AG04450 (cell line): ENCODE measurements at regions not wholly inside any gene's neighbourhood (a gene's known extent, or its start where the extent isn't known, plus 50 kb on each side); places are given as distances from the start of the nearest gene placed in this dataset.
A peak's percentile ranks its signal among the peaks of the same experiment; 100 is the strongest.

Experiments used
- CTCF ChIA-PET: fragments of 300-600, 350-600 bp; formaldehyde crosslinking; extraction: SDS; loops from one replicate; lab custom pipeline; 2022; ENCODE audit warnings: antibody characterized with exemption, inconsistent platforms; lab: Charles Lee
- POLR2A ChIA-PET: fragments of 350-600 bp; formaldehyde crosslinking; extraction: SDS; loops from one replicate; lab custom pipeline; 2021; ENCODE audit warnings: antibody characterized with exemption, inconsistent platforms; lab: Yijun Ruan, JAX
- DNase-seq: peaks from one replicate; pipeline ENCODE4 v3.0.0-alpha.2; 2011; ENCODE audit warnings: low read depth, low spot score
- H3K27ac ChIP-seq: one replicate; pipeline ENCODE4 v1.5.1; 2012; ENCODE audit warnings: low read depth, low read length, control low read depth
- H3K27me3 ChIP-seq: one replicate; pipeline ENCODE4 v1.6.0; 2012; ENCODE audit warnings: low read length; ENCODE audit not compliant: control insufficient read depth, insufficient read depth
- H3K4me3 ChIP-seq: 2 replicates; pipeline ENCODE4 v1.5.1; 2011; ENCODE audit warnings: mild to moderate bottlenecking, low read depth, low read length, control low read depth
- H3K9me3 ChIP-seq: 2 replicates; pipeline ENCODE4 v1.5.1; 2012; ENCODE audit warnings: low read length; ENCODE audit not compliant: control insufficient read depth, insufficient read depth
- TF ChIP-seq, protein P1 (sequence below): IDR thresholded peaks from 2 replicates; pipeline ENCODE4 v1.5.1; 2011; ENCODE audit warnings: low read depth, low read length, control low read depth, inconsistent platforms

DNA sequence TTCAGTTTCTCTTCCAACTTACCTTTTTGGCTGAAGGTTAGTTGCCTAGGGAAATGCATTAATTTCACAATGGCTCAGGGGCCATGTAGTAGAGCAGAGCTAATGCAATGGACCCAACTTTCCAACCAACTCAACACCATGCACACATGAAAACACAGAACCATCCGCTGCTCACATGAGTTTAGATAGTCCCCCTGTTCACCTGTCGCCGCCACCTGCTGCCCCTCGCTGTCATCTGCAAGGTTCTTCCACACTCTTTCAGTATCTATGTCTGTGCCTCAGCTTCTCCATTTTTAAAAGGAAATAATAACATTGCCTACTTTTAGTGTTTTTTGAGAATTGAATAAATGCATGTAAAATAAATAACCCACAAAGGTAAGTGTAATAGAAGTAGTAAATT is 585.6 kb downstream of the ETNK1 start:
- Histone ChIP-seq H3K27ac (no peak overlapping the region), H3K4me3 (no peak overlapping the region), H3K9me3 (no peaks in the 10 kb centered on the region), H3K27me3 (no peaks in the 10 kb centered on the region)
- TF ChIP-seq, protein P1, sequence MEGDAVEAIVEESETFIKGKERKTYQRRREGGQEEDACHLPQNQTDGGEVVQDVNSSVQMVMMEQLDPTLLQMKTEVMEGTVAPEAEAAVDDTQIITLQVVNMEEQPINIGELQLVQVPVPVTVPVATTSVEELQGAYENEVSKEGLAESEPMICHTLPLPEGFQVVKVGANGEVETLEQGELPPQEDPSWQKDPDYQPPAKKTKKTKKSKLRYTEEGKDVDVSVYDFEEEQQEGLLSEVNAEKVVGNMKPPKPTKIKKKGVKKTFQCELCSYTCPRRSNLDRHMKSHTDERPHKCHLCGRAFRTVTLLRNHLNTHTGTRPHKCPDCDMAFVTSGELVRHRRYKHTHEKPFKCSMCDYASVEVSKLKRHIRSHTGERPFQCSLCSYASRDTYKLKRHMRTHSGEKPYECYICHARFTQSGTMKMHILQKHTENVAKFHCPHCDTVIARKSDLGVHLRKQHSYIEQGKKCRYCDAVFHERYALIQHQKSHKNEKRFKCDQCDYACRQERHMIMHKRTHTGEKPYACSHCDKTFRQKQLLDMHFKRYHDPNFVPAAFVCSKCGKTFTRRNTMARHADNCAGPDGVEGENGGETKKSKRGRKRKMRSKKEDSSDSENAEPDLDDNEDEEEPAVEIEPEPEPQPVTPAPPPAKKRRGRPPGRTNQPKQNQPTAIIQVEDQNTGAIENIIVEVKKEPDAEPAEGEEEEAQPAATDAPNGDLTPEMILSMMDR, result no peak
- DNase-seq, result no peak
- POLR2A ChIA-PET, result no interaction called here
- CTCF ChIA-PET, result no interaction called here

DNA sequence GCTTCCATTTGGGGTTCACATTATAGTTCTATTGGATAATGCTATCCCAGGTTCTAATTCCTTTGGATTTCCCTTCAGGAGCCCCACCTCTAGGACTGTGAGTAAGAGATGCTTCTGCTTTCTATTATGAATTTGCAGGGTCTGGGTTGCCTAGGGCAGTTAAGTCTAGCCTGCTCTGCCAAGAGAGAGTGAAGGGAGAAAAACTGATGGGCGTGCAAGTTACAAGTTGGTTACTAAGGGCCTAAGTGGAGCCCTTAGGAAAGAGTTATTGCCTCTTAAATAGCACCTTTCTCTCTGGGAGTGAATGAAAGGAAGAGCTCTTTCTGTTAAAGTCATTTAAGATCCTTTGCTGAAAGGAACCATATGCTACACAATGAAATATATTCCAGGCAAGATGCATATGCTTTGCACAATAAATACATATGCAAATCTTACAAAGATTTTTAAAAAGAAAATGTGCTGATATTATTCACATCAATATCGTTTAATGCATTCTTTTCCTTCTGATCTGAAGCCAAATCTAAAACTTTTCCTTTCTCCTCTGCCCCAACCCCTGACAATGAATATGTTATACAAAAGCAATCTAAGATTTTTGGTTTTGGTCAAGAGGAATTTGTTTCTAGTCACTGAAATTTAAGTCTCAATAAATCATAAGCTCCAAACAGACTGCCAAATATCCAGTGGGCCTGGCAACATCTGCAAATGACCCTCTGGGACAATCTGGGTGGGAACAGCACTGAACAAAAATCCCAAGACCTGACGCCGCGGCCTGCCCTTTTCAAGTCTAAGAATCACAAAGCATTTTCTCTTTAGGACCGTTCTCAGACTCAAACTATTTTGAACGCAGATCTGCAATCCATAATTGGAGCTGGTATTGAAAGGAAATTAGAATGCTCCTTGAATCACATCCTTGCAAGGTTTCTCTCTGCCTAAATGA is 586.7 kb downstream of the ETNK1 start:
- Histone ChIP-seq H3K9me3 (peaks cover 6% of the 10 kb centered on the region; the same call in 1 of the 2 replicates), H3K27ac (no peak overlapping the region), H3K27me3 (no peaks in the 10 kb centered on the region), H3K4me3 (no peak overlapping the region)
- DNase-seq, result no peak
- ChIA-PET POLR2A (no interaction called here), CTCF (interaction anchor here (1.2 kb wide), 2 partner anchors 10 to 355 kb away, joined by 3 to 4 read pairs; no protein-coding TSS in a partner anchor)
- TF ChIP-seq, protein P1, result no peak

DNA sequence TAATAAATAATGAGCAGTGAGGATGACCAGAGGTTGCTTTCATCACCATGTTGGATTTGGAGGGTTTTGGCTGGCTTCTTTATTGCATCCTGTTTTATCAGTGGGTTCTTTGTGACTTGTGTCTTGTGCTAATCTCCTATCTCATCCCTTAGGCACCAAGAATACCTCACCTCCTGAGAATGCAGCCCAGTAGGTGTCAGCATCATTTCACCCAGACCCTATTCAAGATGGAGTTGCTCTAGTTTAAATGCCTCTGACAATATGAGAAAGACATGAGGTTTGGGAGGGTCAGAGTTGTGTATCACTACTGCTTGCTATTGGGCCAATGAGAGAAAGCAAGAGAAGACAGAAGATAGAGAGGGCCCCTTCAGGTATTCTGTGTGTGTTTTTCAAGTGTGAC is 592.2 kb downstream of the ETNK1 start:
- TF ChIP-seq, protein P1, result no peak
- no peak for DNase-seq
- H3K4me3 ChIP-seq, result no peak overlapping the region
- ChIA-PET POLR2A (no interaction called here), CTCF (no interaction called here)
- H3K9me3 ChIP-seq, result peaks cover 6% of the 10 kb centered on the region; the same call in 1 of the 2 replicates
- no peak overlapping the region for H3K27ac ChIP-seq
- no peaks in the 10 kb centered on the region for H3K27me3 ChIP-seq

DNA sequence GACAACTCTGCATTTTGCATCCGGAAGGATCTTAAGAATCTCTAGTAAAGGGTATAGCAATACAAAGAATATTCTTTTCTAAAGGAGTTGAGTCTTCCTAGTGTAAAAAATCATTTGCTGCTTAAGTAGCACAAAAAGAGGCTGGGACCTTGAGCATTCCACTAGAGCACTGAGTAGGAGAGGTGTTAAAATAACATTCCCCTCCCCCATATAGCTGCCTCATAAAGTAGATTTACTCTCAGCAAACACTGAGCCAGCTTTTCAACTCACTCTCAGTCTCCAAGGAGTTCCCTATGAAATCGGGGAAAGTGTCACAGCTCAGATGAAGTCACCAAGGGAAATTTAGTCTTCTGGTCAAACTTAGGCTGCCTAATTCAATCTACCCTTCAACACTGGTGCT is 592.7 kb downstream of the ETNK1 start:
- CTCF ChIA-PET, result no interaction called here
- TF ChIP-seq, protein P1, result no peak

DNA sequence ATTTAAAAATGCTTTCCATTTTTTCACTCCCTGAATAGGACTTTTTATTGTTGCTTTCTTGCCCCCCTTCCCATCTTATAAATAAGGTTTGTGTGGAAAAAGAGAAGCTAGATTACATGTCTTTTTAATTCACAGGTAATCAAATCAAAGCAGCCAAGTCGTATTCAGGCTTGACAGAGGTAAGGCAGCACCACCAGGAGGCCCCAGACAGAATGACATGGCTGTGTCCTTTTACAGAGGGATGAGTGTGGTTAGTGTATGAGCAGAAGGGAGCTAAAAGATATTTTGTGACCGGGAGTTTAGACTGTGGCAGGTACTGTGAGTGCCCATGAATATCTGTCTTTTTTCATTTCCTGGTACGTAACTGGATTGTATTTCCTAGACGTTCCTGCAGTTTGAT is 596.1 kb downstream of the ETNK1 start:
- ChIA-PET POLR2A (no interaction called here), CTCF (interaction anchor here (0.8 to 1.7 kb wide), 3 partner anchors 9 to 1161 kb away, joined by 4 to 5 read pairs (median 4); no protein-coding TSS in a partner anchor)
- TF ChIP-seq, protein P1, result peak; percentile 33
- no peak overlapping the region for H3K4me3 ChIP-seq
- no peak for DNase-seq
- no peaks in the 10 kb centered on the region for H3K27me3 ChIP-seq
- 0 out of 2 replicates have a peak, but pooled peaks cover 1% of the 10 kb centered on the region for H3K9me3 ChIP-seq
- H3K27ac ChIP-seq, result no peak overlapping the region

More for the DNA sequence above, 592.7 kb downstream of the ETNK1 start:
- Histone ChIP-seq H3K4me3 (no peak overlapping the region), H3K27me3 (no peaks in the 10 kb centered on the region), H3K9me3 (peaks cover 6% of the 10 kb centered on the region; the same call in 1 of the 2 replicates), H3K27ac (no peak overlapping the region)
- POLR2A ChIA-PET, result no interaction called here
- DNase-seq, result no peak
